GM19023 (cell line): ENCODE measurements at regions not wholly inside any gene's neighbourhood (a gene's known extent, or its start where the extent isn't known, plus 50 kb on each side); places are given as distances from the start of the nearest gene placed in this dataset.
"Not testable (repeated sequence)": the region's sequence is repeated elsewhere in the genome, so short reads cannot be mapped to it uniquely, and the experiment has no call there.

Source experiments
- ATAC-seq: cut with Tn5 transposase; IDR thresholded peaks from one replicate; pipeline ENCODE4 v1.9.1; 2021; ENCODE audit warnings: mild to moderate bottlenecking, moderate library complexity; ENCODE audit not compliant: unreplicated experiment

DNA sequence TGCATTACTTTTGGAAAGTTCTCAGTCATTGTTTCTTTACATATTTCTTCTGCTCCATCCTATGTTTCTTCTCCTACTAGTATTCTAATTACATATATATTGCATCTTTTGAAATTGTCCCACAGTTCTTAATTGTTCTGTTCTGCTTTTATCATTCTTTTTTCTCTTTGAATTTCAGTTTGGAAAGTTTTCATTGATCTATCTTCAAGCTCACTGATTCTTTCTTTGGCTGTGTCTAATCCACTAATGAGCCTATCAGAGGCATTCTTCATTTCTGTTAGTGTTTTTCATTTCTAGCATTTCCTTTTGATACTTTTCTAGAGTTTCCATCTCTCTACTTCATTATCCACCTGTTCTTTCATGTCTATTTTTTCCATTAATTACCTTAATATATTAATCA, 159.0 kb upstream of the KCNJ15 start:
- no peak for ATAC-seq

DNA sequence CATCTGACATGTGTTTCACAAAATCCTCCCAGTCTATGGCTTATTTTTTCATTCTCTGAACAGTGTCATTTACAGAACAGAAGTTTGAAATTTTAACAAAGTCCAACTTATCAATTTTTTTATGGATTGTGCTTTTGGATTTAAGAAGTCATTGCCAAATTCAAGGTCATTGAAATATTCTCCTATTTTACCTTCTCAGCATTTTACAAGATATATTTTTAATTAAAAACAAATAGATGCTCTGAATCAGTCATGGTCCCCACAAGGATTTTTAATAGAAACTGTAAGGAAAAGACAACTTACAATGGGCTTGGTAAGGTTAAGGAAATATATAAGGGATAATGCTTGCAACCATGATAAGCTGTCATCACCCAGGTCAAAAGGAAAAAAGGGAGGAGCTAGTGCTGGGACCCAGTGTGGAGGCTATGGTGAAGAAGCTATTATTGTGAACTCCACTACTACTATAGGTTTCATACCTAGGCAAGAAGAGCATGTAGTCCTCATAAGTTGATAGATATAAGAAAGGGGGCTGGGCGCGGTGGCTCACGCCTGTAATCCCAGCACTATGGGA, 144.5 kb upstream of the KCNJ15 start:
- ATAC-seq: no peak

DNA sequence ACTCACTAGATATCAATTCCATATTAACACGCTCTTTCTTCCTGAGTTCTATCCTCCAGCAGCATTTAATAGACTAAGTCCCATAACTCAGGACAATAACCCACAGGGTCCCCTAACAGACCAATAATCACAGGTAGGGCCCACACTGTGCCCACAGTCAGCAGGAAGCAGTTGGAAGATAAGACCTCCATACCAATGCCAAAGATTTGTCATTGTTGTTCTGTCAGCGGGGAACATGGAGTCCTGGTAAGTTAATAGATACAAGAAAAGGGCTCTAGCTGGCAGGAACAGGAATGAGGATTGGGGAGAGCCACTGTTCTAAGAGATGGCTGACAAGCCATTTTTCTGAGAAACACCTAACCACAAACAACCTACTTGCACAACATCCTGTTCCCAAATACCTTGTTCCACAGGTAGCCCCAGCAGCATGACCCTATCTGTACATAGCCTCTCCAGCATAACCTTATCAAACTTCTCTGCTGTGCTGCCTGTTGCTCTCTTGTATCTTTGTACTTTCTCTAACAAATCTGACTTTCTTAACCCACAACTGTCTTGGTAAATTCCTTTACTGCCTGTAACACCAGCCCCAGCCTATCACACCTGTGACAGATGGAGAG, 142.0 kb upstream of the KCNJ15 start:
- no peak for ATAC-seq

DNA sequence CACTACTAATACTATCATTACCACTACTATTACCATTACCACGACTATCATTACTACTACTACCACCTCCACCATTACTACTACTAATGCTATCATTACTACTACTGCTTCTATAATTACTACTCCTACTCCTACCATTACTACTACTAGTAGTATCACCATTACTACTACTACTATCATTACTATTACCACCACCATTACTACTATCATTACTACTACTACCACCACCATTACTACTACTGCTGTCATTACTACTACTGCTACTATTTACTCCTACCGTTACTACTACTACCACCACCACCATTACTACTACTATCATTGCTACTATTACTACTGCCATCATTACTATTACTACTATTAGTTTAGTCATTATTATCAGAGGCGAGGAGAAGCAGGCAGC, 140.9 kb upstream of the KCNJ15 start:
- no peak for ATAC-seq

DNA sequence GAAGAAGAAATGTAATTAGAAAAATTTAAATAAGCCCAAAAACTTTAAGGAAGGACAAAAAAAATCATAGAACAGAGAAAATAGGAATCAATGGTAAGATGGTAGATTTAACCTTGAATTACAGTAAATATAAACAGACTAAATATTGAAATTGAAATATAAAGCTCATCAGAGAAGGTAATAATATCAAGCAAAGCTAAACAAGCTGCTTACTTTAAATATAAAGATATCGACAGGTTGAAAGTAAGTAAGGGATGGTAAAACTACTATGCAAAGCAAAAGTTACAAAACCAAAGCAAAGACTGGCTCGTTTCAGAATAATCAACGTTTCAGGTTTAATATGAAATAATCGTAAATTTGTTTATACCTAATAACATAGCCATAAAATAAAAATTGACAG, 137.0 kb upstream of the KCNJ15 start:
- ATAC-seq: no peak

DNA sequence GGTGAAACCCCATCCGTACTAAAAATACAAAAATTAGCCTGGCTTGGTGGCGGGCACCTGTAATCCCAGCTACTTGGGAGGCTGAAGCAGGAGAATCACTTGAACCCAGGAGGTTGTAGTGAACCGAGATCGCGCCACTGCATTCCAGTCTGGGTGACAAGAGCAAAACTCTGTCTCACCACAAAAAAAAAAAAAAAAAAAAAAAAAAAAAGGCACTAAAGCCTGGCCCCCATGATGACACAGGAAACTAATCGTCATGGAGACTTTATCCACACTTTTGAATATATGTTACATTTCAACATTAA, 136.2 kb upstream of the KCNJ15 start:
- ATAC-seq: not testable (repeated sequence)

DNA sequence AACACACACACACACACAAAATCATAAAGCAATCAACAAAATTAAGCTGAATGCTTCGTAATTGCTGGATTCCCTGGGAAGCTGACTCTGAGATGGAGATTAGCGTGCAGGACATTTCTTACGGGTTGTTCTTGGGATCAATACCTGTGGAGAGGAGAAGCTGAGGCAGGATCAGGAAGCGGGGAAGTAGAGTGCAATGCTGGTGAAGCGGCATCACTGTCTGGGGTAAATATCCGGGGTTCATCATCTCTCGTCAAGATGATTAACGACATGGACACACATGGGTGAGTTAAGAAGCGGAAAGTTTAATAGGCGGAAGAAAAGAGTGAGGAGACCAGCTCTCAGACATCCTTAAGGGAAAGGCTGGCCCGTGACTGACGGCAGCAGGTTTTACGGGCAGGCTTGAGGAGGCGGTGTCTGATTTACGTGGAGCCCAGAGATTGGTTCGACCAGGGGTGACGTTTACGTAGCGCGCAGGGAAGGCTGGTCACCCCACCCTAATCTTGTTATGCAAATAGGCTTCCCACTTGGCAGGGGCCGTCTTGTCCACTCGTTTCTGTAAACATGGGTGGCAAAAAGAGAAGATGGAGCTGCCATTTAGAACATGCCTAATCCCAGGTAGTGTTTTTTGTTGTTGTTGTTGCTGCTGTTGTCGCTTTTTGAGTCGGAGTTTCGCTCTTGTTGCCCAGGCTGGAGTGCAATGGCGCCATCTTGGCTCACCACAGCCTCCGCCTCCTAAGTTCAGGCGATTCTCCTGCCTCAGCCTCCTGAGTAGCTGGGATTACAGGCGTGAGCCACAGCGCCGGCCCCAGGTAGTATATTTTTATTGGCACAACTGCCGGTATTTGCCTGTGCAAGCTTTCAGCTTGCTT, 135.6 kb upstream of the KCNJ15 start:
- no peak for ATAC-seq

DNA sequence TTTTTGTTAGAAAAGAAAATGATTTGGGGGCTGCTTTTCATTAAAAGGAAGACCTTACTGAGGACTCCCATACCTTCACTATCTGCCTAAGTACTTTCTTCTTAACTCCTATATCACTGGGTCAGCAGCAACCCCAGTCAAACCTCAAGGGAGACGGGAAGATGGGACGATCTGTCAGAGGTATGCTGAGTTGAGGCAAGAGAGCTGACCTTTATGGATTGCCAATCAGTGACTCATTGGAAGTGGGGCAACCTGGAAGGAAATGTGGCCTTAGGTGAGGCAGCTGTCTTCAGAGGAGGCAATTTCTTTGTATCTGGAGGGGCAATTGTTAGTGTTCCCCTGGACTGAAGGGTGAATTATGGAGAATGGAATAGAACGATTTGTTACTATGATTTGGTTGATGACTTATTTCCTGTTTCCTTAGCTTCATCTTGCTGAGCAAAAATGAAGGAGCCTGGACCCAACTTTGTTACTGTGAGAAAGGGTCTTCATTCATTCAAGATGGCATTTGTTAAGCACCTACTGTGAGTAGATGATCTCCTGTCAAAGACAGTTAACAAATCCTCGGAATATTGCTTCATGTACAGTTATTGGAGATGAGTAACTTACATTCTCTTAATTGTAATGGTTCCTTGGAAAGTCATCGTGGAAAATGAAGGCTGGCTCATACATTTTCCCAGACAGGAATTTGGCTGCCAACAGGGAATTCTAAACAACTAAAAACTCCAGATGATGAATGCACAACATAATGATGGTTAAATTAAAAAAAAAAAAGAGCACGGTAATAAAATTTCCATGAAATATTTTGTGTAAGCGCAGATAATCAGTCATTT, 134.7 kb upstream of the KCNJ15 start:
- ATAC-seq: no peak

DNA sequence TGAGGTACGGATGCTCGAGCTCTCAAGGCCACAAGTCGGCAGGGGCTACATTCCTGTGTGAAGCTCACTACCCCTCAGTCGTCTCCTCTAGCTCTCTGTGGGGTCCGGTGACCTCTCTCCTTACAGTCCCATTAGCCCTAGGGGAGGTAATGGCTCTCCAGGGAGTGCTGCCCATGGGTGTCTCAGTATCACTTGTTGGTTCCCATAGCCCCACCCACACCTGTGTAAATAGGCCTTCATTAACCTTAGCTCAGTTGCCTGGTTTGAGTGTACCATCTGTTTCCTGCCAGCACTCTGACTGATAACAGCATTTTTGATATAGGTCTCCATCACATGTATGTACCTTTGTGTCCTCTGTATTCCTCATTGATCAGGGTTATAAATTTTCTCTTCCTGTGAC, 133.2 kb upstream of the KCNJ15 start:
- ATAC-seq: no peak

DNA sequence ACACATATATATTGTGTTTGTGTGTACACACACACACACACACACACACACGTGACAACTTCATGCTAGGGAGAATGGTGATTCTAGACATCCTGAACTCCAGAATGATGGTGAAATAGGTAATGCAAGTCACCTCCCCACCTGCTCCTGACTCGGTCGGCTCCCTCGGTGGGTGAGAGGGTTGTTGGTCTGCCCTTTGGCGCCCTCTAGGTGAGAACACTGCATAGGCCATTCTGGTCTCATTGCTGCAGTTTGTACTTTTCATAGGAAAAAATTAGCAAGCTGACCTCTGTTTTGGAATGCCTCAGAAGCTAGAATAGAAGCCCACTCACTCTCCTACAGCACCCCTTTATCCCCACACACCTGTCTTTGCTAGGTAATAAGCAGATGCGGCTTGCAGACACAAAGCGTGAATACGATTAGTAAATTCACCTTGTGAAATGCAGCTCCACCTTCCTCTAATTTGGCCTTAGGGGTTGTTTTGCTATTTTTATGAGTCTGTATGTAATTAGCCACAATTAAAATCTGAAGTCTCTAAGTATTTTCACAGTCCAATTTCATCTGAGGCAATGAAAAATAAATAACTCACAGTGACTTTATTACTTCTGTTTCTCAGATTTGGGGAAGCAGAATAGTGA, 130.0 kb upstream of the KCNJ15 start:
- peak; percentile 80 for ATAC-seq

DNA sequence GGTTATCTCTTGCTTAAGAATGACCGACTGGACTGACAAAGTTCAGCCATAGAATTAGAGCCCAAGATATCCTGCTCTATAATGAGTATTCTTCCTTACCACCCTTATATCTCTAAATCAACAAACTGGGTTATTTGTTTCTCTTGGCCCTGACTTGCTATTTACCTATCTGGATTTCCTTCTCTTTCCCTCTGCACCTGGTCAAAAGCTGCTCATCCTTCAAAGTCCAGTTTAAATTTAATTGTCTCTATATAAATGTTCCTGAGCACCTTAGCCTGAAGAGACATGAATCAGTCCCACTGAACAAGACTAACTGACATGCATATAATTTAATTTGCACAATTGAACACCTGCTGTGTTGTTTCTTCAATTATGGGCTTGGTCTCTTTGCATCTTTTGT, 127.1 kb upstream of the KCNJ15 start:
- ATAC-seq: no peak

DNA sequence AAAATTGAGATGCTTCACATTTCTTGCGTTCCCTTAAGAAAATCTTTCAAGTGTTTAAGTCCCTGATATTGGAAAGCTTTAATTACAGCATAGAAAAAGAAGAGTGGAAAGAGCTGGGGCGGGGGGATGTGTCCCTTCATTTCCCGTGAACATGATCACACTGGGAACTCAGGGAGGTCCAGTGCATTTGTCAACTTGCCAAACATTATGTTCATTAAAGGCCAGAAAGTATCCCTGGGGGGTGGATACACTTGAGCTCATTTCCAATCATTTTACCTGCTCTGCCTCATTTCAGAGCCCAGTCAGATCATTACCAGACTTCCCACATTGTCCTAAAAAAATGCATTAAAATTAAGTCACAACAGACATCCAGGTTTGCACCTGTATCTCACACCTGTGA, 123.6 kb upstream of the KCNJ15 start:
- no peak for ATAC-seq

DNA sequence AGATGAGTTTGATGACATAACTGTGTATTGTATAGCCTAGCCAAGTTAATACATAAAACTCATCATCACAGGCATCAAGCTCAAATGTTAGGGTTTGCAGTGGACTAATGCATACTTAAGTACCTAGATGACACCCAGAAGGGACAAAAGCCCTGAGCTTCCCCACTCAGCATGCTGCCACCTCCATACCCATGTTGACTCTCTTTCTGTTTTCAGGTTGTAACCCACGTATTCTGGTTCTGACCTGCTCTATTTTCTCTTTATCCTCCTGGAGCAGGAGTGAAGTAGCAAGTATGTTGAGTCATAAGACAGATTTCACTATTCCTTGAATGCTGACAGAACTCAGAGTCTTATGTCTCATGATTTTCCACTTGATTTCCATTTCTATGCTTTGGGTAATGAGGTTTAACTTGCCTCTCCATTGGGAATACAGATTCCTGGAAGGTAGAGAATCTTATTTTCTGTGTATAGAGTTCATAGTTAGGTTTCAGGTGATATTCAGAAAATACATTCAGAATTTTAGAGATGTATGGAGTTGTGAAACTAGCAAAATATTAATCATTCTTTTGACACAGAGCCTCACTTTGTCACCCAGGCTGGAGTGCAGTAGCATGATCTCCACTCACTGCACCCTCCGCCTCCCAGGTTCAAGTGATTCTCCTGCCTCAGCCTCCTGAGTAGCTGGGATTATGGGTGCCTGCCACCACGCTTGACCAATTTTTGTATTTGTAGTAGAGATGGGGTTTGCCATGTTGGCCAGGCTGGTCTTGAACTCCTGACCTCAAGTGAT, 122.5 kb upstream of the KCNJ15 start:
- ATAC-seq: no peak

DNA sequence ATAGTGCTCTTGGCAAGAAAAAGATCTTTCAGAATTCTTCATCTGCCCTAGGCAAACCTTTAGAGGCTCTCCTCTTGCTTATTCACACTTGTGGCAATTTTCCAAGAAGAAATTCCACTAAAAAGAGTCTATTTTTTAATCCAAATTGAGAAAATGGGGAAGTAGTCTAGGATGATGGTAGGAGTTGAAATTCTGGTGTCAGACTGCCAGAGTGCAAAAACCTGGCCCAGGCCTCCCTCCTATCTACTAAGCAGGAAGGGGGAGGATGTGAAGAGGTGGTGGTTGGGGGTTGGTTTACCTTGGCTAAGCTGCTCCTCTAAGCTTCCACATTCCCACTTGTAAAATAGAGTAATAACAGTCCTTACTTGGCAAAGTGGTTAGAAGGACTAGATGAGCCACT, 120.6 kb upstream of the KCNJ15 start:
- ATAC-seq: no peak

DNA sequence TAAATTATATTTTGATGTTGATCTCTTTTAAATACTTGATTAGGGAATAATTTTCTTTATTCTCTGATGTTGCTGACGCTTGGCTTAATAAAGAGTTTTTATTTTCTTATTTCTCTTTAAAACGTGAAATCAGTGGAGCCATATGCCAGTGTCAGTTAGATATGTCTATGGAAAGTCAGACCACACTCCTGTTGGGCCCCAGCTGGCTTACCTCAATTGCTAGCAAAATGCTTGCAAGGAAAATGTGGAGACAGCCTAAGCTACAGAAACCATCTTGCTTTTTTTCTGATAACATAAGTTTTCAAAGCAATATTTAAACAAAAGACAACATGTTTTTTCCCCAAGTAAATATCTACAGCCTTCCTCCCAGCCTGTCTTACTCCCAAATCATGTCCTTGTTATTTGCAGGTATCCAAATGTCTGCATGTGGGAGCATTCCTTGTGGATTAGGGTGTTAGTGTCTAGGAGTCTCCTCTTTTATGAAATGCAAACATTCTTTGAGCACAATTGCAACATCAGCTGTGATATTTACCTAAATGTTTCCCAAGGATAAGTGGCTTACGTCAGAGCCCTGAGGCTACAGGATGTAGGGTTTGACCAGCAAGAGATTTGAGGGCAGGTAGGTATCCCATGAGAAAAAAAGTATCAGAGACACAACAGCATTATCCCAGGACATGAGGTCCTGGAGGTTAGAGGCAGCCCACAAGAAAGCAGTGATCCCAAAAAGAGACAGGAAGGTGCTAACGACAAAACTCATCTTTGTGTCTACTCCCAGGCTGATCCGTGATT, 117.2 kb upstream of the KCNJ15 start:
- no peak for ATAC-seq

DNA sequence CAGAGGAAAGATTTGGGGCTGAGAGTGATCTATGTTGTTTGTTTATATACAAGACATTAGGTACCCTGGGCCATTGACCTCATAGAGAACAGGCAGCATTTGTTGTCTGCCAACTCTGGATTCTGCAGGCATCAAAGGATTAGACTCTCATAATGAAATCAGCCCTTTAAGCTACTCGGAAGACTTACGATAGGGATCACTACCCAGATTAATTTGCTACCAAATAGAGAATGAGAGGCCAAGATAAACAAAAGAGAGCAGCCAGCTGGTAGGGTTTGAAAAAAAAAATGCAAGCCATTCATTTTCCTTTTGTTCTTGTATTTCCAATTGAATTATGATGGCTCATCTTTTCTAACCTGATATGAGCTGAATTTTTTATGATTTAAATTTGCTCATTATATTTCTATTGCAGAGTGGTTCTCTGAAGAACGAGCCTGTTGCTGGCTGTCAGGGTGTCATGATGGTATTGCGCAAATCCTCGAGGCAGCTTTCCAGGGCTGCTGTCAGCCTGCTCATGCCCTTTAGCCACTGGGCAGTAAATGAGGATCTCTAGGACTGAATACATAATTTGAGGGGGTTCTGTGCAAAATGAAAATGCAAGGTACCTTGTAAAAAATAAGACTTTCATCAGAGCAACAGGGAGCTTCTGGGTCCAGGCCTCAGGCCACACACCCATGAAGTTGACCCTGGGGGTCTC, 116.4 kb upstream of the KCNJ15 start:
- no peak for ATAC-seq

DNA sequence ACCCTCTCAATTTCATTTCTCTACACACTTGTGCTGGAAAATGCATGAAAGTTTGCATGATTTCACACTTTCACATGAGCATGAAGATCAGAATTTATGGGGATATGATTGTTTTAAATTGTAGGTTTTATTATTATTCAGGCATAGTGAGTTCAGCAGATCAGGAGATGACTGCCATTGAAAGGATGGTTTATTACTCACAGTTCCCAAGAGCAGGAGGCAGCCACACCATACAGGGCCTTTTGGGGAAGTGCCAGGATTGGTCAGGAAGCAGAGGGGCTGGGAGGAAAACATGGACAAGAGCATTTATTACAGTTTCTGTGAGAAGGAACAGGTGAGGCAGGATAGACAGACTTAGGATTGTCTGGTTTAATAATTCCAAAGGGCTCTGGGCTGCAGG, 114.6 kb upstream of the KCNJ15 start:
- no peak for ATAC-seq

DNA sequence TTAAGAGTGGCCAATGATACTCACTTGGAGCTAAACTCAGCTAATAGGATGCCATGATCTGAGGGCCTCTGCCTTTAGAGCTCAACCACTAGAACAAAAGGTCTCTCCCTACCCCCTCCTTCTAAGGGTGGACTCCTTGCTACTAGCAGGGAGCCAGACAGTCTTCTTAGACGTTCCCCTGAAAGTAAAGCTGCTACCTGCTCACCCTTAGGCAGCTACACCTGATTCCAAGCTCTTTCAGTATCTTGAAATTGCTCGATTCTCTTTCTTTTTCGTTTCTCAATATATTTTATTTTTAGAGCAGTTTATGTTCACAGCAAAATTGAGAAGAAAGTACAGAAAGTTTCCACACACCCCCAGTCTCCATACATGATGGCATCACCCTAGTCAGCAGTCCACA, 112.6 kb upstream of the KCNJ15 start:
- ATAC-seq: no peak

DNA sequence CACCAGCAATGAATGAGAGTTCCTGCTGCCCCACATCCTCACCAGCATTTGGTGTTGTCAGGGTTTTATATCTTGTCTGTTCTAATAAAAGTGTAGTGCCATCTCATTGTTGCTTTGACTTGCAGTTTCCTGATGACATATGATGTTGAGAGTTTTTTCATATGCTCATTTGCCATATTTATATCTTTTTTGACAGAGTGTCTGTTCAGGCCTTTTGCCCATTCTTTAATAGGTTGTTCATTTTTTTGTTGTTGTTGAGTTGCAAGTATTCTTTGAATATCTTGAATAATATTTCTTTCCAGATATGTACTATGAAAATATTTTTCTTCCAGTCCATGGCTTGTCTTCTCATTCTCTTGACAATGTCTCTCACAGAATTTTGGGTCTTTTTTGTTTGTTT, 111.7 kb upstream of the KCNJ15 start:
- ATAC-seq: no peak
